ENCODE measurements at regions not wholly inside any gene's neighbourhood (a gene's known extent, or its start where the extent isn't known, plus 50 kb on each side); places are given as distances from the start of the nearest gene placed in this dataset.

- TF ChIP-seq EZH2 (IDR thresholded peaks at IDR 0.05; ENCODE audit: insufficient read depth, poor library complexity, severe bottlenecking) (no peak), EZH2phosphoT487 (IDR thresholded peaks at IDR 0.05; ENCODE audit: insufficient read depth, low read depth) (no peak)
- Histone ChIP-seq H3K27ac (no peak overlapping the region), H3K9ac (no peak overlapping the region), H3F3A (ENCODE audit: insufficient read depth) (no peaks in the 10 kb centered on the region), H2AFZ (no peak overlapping the region), H3K4me1 (ENCODE audit: insufficient read depth) (no peaks in the 10 kb centered on the region), H3K9me2 (ENCODE audit: insufficient read depth) (no peaks in the 10 kb centered on the region), H3K9me3 (ENCODE audit: low read depth) (no peaks in the 10 kb centered on the region), H3K27me3 (replicated peaks; ENCODE audit: insufficient read depth) (no peaks in the 10 kb centered on the region), H3K4me3 (no peak overlapping the region), H4K20me1 (ENCODE audit: insufficient read depth) (no peaks in the 10 kb centered on the region), H3K4me2 (ENCODE audit: unreplicated experiment) (no peak overlapping the region), H3K79me2 (ENCODE audit: insufficient read depth) (no peaks in the 10 kb centered on the region), H3K36me3 (ENCODE audit: low read depth) (no peaks in the 10 kb centered on the region)
- WGBS, 2 experiments (ENCODE audit: low coverage in 1 of 2, low lambda C conversion rate in 2 of 2, missing lambda C conversion rate in 2 of 2) = 35 to 42% methylated on average over 11 of the region's 11 CpGs
- DNase-seq = no peak
- in situ Hi-C loops (cut with MboI) = no loop called here
These were observed 202.9 kb downstream of the GLRX3 start for GRCh38 chr10:130339091-130339490.

GRCh38 chr10:130339911-130340310, 203.7 kb downstream of the GLRX3 start:
- no peaks in the 10 kb centered on the region for H3K4me1 ChIP-seq (ENCODE audit: insufficient read depth)
- no peak overlapping the region for H3K4me3 ChIP-seq
- no peaks in the 10 kb centered on the region for H3K36me3 ChIP-seq (ENCODE audit: low read depth)
- DNase-seq = no peak
- no peaks in the 10 kb centered on the region for H3K27me3 ChIP-seq (replicated peaks; ENCODE audit: insufficient read depth)
- H2AFZ ChIP-seq = no peak overlapping the region
- no peaks in the 10 kb centered on the region for H4K20me1 ChIP-seq (ENCODE audit: insufficient read depth)
- no peaks in the 10 kb centered on the region for H3K9me3 ChIP-seq (ENCODE audit: low read depth)
- no peak overlapping the region for H3K4me2 ChIP-seq (ENCODE audit: unreplicated experiment)
- in situ Hi-C loops (cut with MboI) = no loop called here
- H3K79me2 ChIP-seq (ENCODE audit: insufficient read depth) = no peaks in the 10 kb centered on the region
- no peak overlapping the region for H3K27ac ChIP-seq
- H3F3A ChIP-seq (ENCODE audit: insufficient read depth) = no peaks in the 10 kb centered on the region
- no peak for TF ChIP-seq EZH2phosphoT487 (IDR thresholded peaks at IDR 0.05; ENCODE audit: insufficient read depth, low read depth)
- no peak for TF ChIP-seq EZH2 (IDR thresholded peaks at IDR 0.05; ENCODE audit: insufficient read depth, poor library complexity, severe bottlenecking)
- no peak overlapping the region for H3K9ac ChIP-seq
- H3K9me2 ChIP-seq (ENCODE audit: insufficient read depth) = no peaks in the 10 kb centered on the region
- 13 to 22% methylated on average over 7 of the region's 7 CpGs for WGBS, 2 experiments (ENCODE audit: low coverage in 1 of 2, low lambda C conversion rate in 2 of 2, missing lambda C conversion rate in 2 of 2)

- Histone ChIP-seq H3K9me2 (ENCODE audit: insufficient read depth) (no peaks in the 10 kb centered on the region), H4K20me1 (ENCODE audit: insufficient read depth) (no peaks in the 10 kb centered on the region), H3K4me1 (ENCODE audit: insufficient read depth) (no peaks in the 10 kb centered on the region), H3K79me2 (ENCODE audit: insufficient read depth) (no peaks in the 10 kb centered on the region), H3K9me3 (ENCODE audit: low read depth) (no peaks in the 10 kb centered on the region), H3K36me3 (ENCODE audit: low read depth) (no peaks in the 10 kb centered on the region), H3K4me3 (no peak overlapping the region), H3K9ac (no peak overlapping the region), H2AFZ (no peak overlapping the region), H3K27ac (no peak overlapping the region), H3F3A (ENCODE audit: insufficient read depth) (no peaks in the 10 kb centered on the region), H3K27me3 (replicated peaks; ENCODE audit: insufficient read depth) (no peaks in the 10 kb centered on the region), H3K4me2 (ENCODE audit: unreplicated experiment) (no peak overlapping the region)
- no peak for TF ChIP-seq EZH2phosphoT487 (IDR thresholded peaks at IDR 0.05; ENCODE audit: insufficient read depth, low read depth)
- no peak for TF ChIP-seq EZH2 (IDR thresholded peaks at IDR 0.05; ENCODE audit: insufficient read depth, poor library complexity, severe bottlenecking)
- in situ Hi-C loops (cut with MboI) = no loop called here
- no peak for DNase-seq
- WGBS, 2 experiments (ENCODE audit: low coverage in 1 of 2, low lambda C conversion rate in 2 of 2, missing lambda C conversion rate in 2 of 2) = 8 to 10% methylated on average over 5 of the region's 5 CpGs
These were observed 204.6 kb downstream of the GLRX3 start for GRCh38 chr10:130340816-130341215.

DNA sequence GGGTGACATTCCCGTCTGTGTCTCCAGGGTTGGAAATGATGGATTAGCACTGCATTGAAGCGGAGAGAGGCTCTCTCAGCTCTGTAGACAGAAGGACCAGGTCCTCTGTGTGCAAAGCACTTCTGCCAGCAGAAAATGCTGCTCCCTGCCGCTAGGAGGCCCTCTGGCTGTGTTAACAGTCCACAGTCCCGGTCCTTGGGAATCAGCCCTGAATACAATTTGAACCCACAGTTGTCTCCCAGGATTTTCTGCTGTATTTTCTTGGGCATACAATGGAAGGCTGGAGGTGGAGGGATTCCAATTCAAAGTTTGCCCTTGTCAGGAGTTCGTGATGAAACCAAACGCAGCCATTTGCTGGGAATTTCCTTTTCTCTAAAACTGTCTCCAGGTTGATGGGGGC, 205.2 kb downstream of the GLRX3 start:
- no peaks in the 10 kb centered on the region for H3F3A ChIP-seq (ENCODE audit: insufficient read depth)
- no peak overlapping the region for H3K9ac ChIP-seq
- no peaks in the 10 kb centered on the region for H3K4me1 ChIP-seq (ENCODE audit: insufficient read depth)
- no peaks in the 10 kb centered on the region for H3K27me3 ChIP-seq (replicated peaks; ENCODE audit: insufficient read depth)
- H4K20me1 ChIP-seq (ENCODE audit: insufficient read depth) = no peaks in the 10 kb centered on the region
- DNase-seq = no peak
- H3K4me3 ChIP-seq = no peak overlapping the region
- no peaks in the 10 kb centered on the region for H3K9me3 ChIP-seq (ENCODE audit: low read depth)
- in situ Hi-C loops (cut with MboI) = no loop called here
- WGBS, 2 experiments (ENCODE audit: low coverage in 1 of 2, low lambda C conversion rate in 2 of 2, missing lambda C conversion rate in 2 of 2) = 7% methylated on average over 6 of the region's 6 CpGs
- H3K36me3 ChIP-seq (ENCODE audit: low read depth) = no peaks in the 10 kb centered on the region
- H3K4me2 ChIP-seq (ENCODE audit: unreplicated experiment) = no peak overlapping the region
- H3K79me2 ChIP-seq (ENCODE audit: insufficient read depth) = no peaks in the 10 kb centered on the region
- H2AFZ ChIP-seq = no peak overlapping the region
- H3K27ac ChIP-seq = no peak overlapping the region
- TF ChIP-seq EZH2phosphoT487 (IDR thresholded peaks at IDR 0.05; ENCODE audit: insufficient read depth, low read depth) (no peak), EZH2 (IDR thresholded peaks at IDR 0.05; ENCODE audit: insufficient read depth, poor library complexity, severe bottlenecking) (no peak)
- H3K9me2 ChIP-seq (ENCODE audit: insufficient read depth) = no peaks in the 10 kb centered on the region

DNA sequence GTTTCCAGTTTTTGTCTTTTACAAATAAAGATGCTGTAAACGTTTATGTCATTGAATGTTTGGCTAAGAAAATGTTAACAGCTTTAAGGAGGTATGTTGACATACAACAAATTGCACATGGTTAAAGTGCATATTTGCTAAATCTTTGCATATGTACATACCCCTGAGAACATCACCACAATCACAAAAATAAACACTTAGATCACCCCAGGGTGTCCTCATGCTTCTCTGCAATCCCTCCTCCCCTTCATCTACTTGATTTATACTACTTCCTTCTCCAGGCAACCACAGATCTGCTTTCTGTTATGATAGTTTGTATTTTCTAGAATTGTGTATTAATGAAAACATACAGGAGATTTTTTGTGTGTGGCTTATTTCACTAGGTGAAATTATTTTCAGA, 209.5 kb downstream of the GLRX3 start:
- Histone ChIP-seq H3K9me2 (ENCODE audit: insufficient read depth) (no peaks in the 10 kb centered on the region), H3K4me2 (ENCODE audit: unreplicated experiment) (no peak overlapping the region), H3K9me3 (ENCODE audit: low read depth) (no peaks in the 10 kb centered on the region), H3K79me2 (ENCODE audit: insufficient read depth) (no peaks in the 10 kb centered on the region), H3F3A (ENCODE audit: insufficient read depth) (no peaks in the 10 kb centered on the region), H2AFZ (no peak overlapping the region), H3K4me1 (ENCODE audit: insufficient read depth) (no peaks in the 10 kb centered on the region), H3K4me3 (no peak overlapping the region), H3K9ac (no peak overlapping the region), H4K20me1 (ENCODE audit: insufficient read depth) (no peaks in the 10 kb centered on the region), H3K27ac (no peak overlapping the region), H3K36me3 (ENCODE audit: low read depth) (no peaks in the 10 kb centered on the region), H3K27me3 (replicated peaks; ENCODE audit: insufficient read depth) (no peaks in the 10 kb centered on the region)
- DNase-seq = no peak
- in situ Hi-C loops (cut with MboI) = no loop called here
- 0% methylated on average over 1 of the region's 1 CpG for WGBS, 2 experiments (ENCODE audit: low coverage in 1 of 2, low lambda C conversion rate in 2 of 2, missing lambda C conversion rate in 2 of 2)
- TF ChIP-seq EZH2phosphoT487 (IDR thresholded peaks at IDR 0.05; ENCODE audit: insufficient read depth, low read depth) (no peak), EZH2 (IDR thresholded peaks at IDR 0.05; ENCODE audit: insufficient read depth, poor library complexity, severe bottlenecking) (no peak)

Data from GM23248 (cell line).